Heart right ventricle (tissue), 16 donors: ENCODE measurements at regions not wholly inside any gene's neighbourhood (a gene's known extent, or its start where the extent isn't known, plus 50 kb on each side); places are given as distances from the start of the nearest gene placed in this dataset.

Experiments used
- ATAC-seq, 8 donors: fragments of 200-7000 bp; cut with Tn5 transposase; one replicate each; pipeline ENCODE4 v1.9.1; 2020; ENCODE audit warnings: mild to moderate bottlenecking in 8 of 8, moderate library complexity in 8 of 8, moderate number of reproducible peaks in 1 of 8
- DNase-seq, 2 donors: peaks; one replicate each; pipeline ENCODE4 v3.0.0-alpha.2; 2020
- H3K27ac ChIP-seq, 10 donors: fragments of 200-600 bp; sonication (generic) in 2 of 10; one replicate each; pipeline versions ENCODE4 v1.5.0 to v1.8.0; 2020 to 2022; ENCODE audit warnings: mild to moderate bottlenecking in 3 of 10
- H3K27me3 ChIP-seq, 7 donors: fragments of 200-600 bp; one replicate each; pipeline ENCODE4 v1.8.0; 2021 to 2022; ENCODE audit warnings: mild to moderate bottlenecking in 2 of 7
- H3K36me3 ChIP-seq, 9 donors: fragments of 200-600 bp; sonication (generic) in 1 of 9; one replicate each; pipeline versions ENCODE4 v1.5.0 to v1.8.0; 2020 to 2022; ENCODE audit warnings: mild to moderate bottlenecking in 2 of 9
- H3K4me1 ChIP-seq, 9 donors: fragments of 200-600 bp; sonication (generic) in 1 of 9; one replicate each; pipeline versions ENCODE4 v1.5.0 to v1.8.0; 2020 to 2022; ENCODE audit warnings: mild to moderate bottlenecking in 4 of 9
- H3K4me3 ChIP-seq, 10 donors: fragments of 200-600 bp; sonication (generic) in 2 of 10; one replicate each; pipeline versions ENCODE4 v1.5.0 to v1.8.0; 2020 to 2022; ENCODE audit warnings: mild to moderate bottlenecking in 7 of 10, moderate library complexity in 2 of 10
- H3K9me3 ChIP-seq, 11 donors: fragments of 200-600 bp in 10 of 11; sonication (generic) in 2 of 11; one replicate each; pipeline versions ENCODE4 v1.5.0 to v1.8.0; 2013 to 2022; ENCODE audit warnings: mild to moderate bottlenecking in 2 of 11, control low read depth in 1 of 11, moderate library complexity in 1 of 11
- WGBS, 2 donors: extraction: QIAGEN DNeasy Blood & Tissue Kit; methylation state at CpG; one replicate each; pipeline ENCODE4 v1.1.7; 2013; ENCODE audit warnings: inconsistent platforms in 1 of 2; 5-methylcytosine and 5-hydroxymethylcytosine counted together
- intact Hi-C, 10 donors: fragments of 100-400 bp; cut with DNase I; formaldehyde crosslinking; loops; one replicate each; pipeline versions ENCODE4 v1.11.1 to v1.14.2; 2022
- TF ChIP-seq, protein P1 (sequence below), 9 donors: fragments of 200-600 bp; sonication (generic) in 2 of 9; IDR thresholded peaks; one replicate each; pipeline versions ENCODE4 v1.5.0 to v1.8.0; 2021 to 2022; ENCODE audit warnings: antibody characterized with exemption in 9 of 9, mild to moderate bottlenecking in 5 of 9, moderate library complexity in 1 of 9
- donor health status: Arrhythmogenic right ventricular cardiomyopathy.
- donor health status: ischemic (EF 13 %, LVEDD 7.1; RV severe dilation, severe dysfunction).
- donor health status: healthy with polysubstance abuse.
- donor health status: DM: no; HTN: yes; CAD: no.
- donor health status: DM: no; HTN: no; CAD: no.
- donor health status: ischemic (EF 25% LVEDD 6.9; RV normal size, moderate dysfunction).
- donor health status: ischemic (EF 25% LVEDD 5.7; RV mildly dilated, moderate dysfunction).
- donor health status: healthy.
- donor health status: DM: yes; HTN: yes; CAD: no.
- donor health status: Ischemic cardiomyopathy.
- donor health status: ischemic (EF 35%, LVEDD 5.7; RV mildly dilated, moderate dysfunction).
- donor health status: nonischemic (EF 11% LVEDD 7.7; RV severe dilation, severe dysfunction).
- donor health status: DM: yes; HTN: yes; CAD: no.
- donor health status: PGD.
- donor health status: ischemic (EF 29% LVEDD 5.4; RV normal size, mild dysfunction).
- donor health status: nonischemic (EF 23%, LVEDD 6.1; RV moderate dilation, normal function).

DNA sequence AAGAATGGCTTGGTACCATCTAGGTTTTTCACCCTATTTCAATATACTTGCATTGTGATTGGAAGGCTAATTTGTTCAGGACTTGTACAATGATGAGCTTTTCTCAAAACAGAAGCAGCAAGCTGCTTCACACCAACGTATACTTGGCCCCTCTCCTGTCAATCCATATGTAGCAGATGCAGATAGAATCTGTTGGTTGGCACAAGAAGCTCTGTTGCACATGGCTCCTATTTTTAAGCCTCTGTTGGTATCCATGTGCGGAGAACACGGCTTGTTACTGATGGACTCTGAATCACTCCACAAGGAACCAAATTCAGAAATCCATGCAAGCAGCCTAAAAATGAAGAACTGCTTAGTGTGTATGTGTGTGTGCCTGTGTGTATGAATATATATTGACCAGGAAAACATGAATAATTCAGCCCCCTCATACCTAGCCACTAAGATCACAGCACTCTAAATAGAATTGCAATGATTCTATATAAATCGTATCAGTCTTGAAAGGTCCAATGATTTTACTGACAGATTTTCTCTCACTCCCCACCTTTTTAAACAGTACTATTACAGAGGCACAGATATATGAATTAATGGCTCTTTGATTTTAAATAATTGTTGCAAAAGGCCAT lies 258.4 kb upstream of the DPYD start:
- H3K4me1 ChIP-seq: no peaks in the 10 kb centered on the region
- no peaks in the 10 kb centered on the region for H3K27me3 ChIP-seq
- intact Hi-C loops: no loop called here
- H3K9me3 ChIP-seq: no peaks in the 10 kb centered on the region
- no peak overlapping the region for H3K27ac ChIP-seq
- ATAC-seq (no peak), DNase-seq (no peak)
- H3K4me3 ChIP-seq: no peak overlapping the region
- no peaks in the 10 kb centered on the region for H3K36me3 ChIP-seq
- 65 to 76% methylated on average over 4 of the region's 4 CpGs for WGBS, 2 donors
- TF ChIP-seq, protein P1, sequence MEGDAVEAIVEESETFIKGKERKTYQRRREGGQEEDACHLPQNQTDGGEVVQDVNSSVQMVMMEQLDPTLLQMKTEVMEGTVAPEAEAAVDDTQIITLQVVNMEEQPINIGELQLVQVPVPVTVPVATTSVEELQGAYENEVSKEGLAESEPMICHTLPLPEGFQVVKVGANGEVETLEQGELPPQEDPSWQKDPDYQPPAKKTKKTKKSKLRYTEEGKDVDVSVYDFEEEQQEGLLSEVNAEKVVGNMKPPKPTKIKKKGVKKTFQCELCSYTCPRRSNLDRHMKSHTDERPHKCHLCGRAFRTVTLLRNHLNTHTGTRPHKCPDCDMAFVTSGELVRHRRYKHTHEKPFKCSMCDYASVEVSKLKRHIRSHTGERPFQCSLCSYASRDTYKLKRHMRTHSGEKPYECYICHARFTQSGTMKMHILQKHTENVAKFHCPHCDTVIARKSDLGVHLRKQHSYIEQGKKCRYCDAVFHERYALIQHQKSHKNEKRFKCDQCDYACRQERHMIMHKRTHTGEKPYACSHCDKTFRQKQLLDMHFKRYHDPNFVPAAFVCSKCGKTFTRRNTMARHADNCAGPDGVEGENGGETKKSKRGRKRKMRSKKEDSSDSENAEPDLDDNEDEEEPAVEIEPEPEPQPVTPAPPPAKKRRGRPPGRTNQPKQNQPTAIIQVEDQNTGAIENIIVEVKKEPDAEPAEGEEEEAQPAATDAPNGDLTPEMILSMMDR (IDR thresholded peaks at IDR 0.05): no peak

DNA sequence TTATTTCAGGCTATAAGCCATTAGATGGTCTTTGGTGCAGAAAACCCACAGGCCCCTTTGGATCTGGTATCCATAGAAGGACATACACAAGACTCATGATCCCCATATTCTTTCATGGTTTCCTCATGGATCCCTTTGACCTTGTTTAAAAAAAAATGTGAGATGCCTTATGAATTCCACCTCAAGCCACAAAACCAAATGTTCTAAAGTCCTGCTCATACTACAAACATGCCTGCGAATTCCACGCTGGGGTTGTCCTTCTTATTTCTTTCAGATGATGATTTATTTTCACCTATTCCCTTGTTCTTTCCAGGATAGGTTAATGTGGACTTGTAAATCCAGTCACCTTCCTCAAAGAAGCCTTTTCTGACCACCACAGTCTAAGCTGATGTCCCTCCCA lies 256.9 kb upstream of the DPYD start:
- DNase-seq: no peak
- Histone ChIP-seq H3K27ac (no peak overlapping the region), H3K9me3 (no peaks in the 10 kb centered on the region), H3K27me3 (no peaks in the 10 kb centered on the region), H3K4me3 (no peak overlapping the region), H3K4me1 (no peaks in the 10 kb centered on the region), H3K36me3 (no peaks in the 10 kb centered on the region)
- intact Hi-C loops: no loop called here
- WGBS, 2 donors: 87 to 92% methylated on average over 2 of the region's 2 CpGs
- TF ChIP-seq, protein P1 (IDR thresholded peaks at IDR 0.05): no peak
- ATAC-seq: no peak

DNA sequence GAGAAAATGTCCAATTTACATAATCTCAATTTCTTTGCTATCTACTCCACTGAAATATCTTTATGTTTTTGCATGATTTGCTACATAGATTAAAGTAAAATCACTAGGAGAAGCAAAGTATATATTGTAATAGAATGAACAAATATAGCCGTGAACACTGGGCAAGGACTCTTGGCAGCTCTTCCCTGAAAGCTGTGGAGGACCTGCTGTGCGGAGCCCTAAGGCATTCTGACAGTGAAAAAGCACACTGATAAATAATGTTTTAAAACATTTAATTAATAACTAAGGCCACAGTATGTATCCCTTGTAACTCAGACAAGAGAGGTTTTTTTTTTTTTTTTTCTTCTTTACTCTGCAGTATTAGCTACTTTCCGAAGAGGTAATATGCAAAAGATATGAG lies 256.1 kb upstream of the DPYD start:
- TF ChIP-seq, protein P1 (IDR thresholded peaks at IDR 0.05): no peak
- DNase-seq: no peak
- no peaks in the 10 kb centered on the region for H3K36me3 ChIP-seq

GRCh38 chr1:98176414-98176813 lies 255.6 kb upstream of the DPYD start:
- H3K27me3 ChIP-seq: no peaks in the 10 kb centered on the region
- TF ChIP-seq, protein P1 (IDR thresholded peaks at IDR 0.05): no peak
- no peak overlapping the region for H3K4me3 ChIP-seq
- DNase-seq: no peak
- no peaks in the 10 kb centered on the region for H3K4me1 ChIP-seq
- intact Hi-C loops: no loop called here
- ATAC-seq: no peak
- H3K9me3 ChIP-seq: no peaks in the 10 kb centered on the region
- no peaks in the 10 kb centered on the region for H3K36me3 ChIP-seq
- H3K27ac ChIP-seq: no peak overlapping the region

More for the DNA sequence above, 256.1 kb upstream of the DPYD start:
- H3K27me3 ChIP-seq: no peaks in the 10 kb centered on the region
- 83% methylated on average over 3 of the region's 3 CpGs for WGBS, 2 donors
- H3K4me1 ChIP-seq: no peaks in the 10 kb centered on the region
- ATAC-seq: no peak
- no peaks in the 10 kb centered on the region for H3K9me3 ChIP-seq
- H3K4me3 ChIP-seq: no peak overlapping the region
- no peak overlapping the region for H3K27ac ChIP-seq
- intact Hi-C loops: no loop called here
